Activated CD8-positive, alpha-beta T cell treated with anti-CD3 and anti-CD28 coated beads for 36 hours (primary cell): ENCODE measurements at regions not wholly inside any gene's neighbourhood (a gene's known extent, or its start where the extent isn't known, plus 50 kb on each side); places are given as distances from the start of the nearest gene placed in this dataset.

ENCODE experiments used
- ATAC-seq: fragments of 200-7000 bp; cut with Tn5 transposase; one replicate; pipeline ENCODE4 v1.10.0; 2021; ENCODE audit warnings: mild to moderate bottlenecking, moderate library complexity
- CTCF ChIA-PET: fragments of 350-600 bp; sonication (Branson Sonifier 250); formaldehyde crosslinking; loops from one replicate; lab custom pipeline; 2021; ENCODE audit warnings: antibody characterized with exemption; lab: Charles Lee
- POLR2A ChIA-PET: fragments of 350-600 bp; sonication (Branson Sonifier 250); formaldehyde crosslinking; loops from one replicate; lab custom pipeline; 2021; ENCODE audit warnings: antibody characterized with exemption; lab: Charles Lee
- DNase-seq: peaks from one replicate; pipeline ENCODE4 v3.0.0-alpha.2; 2020
- H3K27ac Mint-ChIP-seq: one replicate; pipeline ENCODE4 v1.8.0; 2021; ENCODE audit warnings: mild to moderate bottlenecking, mixed read lengths
- H3K27me3 Mint-ChIP-seq: one replicate; pipeline ENCODE4 v1.8.0; 2021; ENCODE audit warnings: mixed read lengths
- H3K36me3 Mint-ChIP-seq: one replicate; pipeline ENCODE4 v1.8.0; 2021; ENCODE audit warnings: low read depth, mixed read lengths
- H3K4me1 Mint-ChIP-seq: one replicate; pipeline ENCODE4 v1.8.0; 2021; ENCODE audit warnings: low read depth, mixed read lengths
- H3K4me3 Mint-ChIP-seq: one replicate; pipeline ENCODE4 v1.8.0; 2021; ENCODE audit warnings: mild to moderate bottlenecking, moderate library complexity, mixed read lengths
- H3K9me3 Mint-ChIP-seq: one replicate; pipeline ENCODE4 v1.8.0; 2021; ENCODE audit warnings: mixed read lengths
- CTCF ChIP-seq: fragments of 200-600 bp; IDR thresholded peaks from one replicate; pipeline ENCODE4 v1.8.0; 2022; ENCODE audit warnings: antibody characterized with exemption, mild to moderate bottlenecking
- intact Hi-C: fragments of 100-400 bp; cut with micrococcal nuclease; formaldehyde crosslinking; loops from one replicate; pipeline ENCODE4 v1.10.0; 2022

- Mint-ChIP-seq H3K4me3 (no peak overlapping the region), H3K36me3 (no peaks in the 10 kb centered on the region), H3K27me3 (peaks cover 5% of the 10 kb centered on the region), H3K27ac (no peak overlapping the region), H3K4me1 (no peaks in the 10 kb centered on the region), H3K9me3 (no peaks in the 10 kb centered on the region)
- CTCF ChIA-PET = no interaction called here
- ATAC-seq = no peak
- POLR2A ChIA-PET = no interaction called here
- TF ChIP-seq CTCF = no peak
- intact Hi-C loops = no loop called here
- no peak for DNase-seq
Observed at GRCh38 chr6:147642458-147642857, 134.0 kb downstream of the SAMD5 start.

GRCh38 chr6:147643341-147644200 is 135.1 kb downstream of the SAMD5 start:
- no peak for DNase-seq
- no peaks in the 10 kb centered on the region for H3K9me3 Mint-ChIP-seq

GRCh38 chr6:147648916-147649315 is 140.4 kb downstream of the SAMD5 start:
- Mint-ChIP-seq H3K36me3 (no peaks in the 10 kb centered on the region), H3K9me3 (no peaks in the 10 kb centered on the region), H3K4me3 (no peak overlapping the region), H3K27me3 (peaks cover 2% of the 10 kb centered on the region), H3K27ac (no peak overlapping the region), H3K4me1 (no peaks in the 10 kb centered on the region)
- DNase-seq = no peak
- ChIA-PET POLR2A (no interaction called here), CTCF (no interaction called here)
- intact Hi-C loops = no loop called here
- no peak for ATAC-seq
- TF ChIP-seq CTCF = no peak

More at GRCh38 chr6:147643341-147644200, 135.1 kb downstream of the SAMD5 start:
- POLR2A ChIA-PET = no interaction called here
- TF ChIP-seq CTCF = no peak
- H3K4me1 Mint-ChIP-seq = no peaks in the 10 kb centered on the region
- H3K36me3 Mint-ChIP-seq = no peaks in the 10 kb centered on the region
- intact Hi-C loops = no loop called here
- peaks cover 3% of the 10 kb centered on the region for H3K27me3 Mint-ChIP-seq
- H3K4me3 Mint-ChIP-seq = no peak overlapping the region
- no peak overlapping the region for H3K27ac Mint-ChIP-seq
- ATAC-seq = no peak
- CTCF ChIA-PET = no interaction called here

- Mint-ChIP-seq H3K9me3 (no peaks in the 10 kb centered on the region), H3K27me3 (peaks cover 2% of the 10 kb centered on the region), H3K4me3 (no peak overlapping the region), H3K36me3 (no peaks in the 10 kb centered on the region), H3K4me1 (no peaks in the 10 kb centered on the region), H3K27ac (no peak overlapping the region)
- no peak for ATAC-seq
- no peak for TF ChIP-seq CTCF
- CTCF ChIA-PET = no interaction called here
- POLR2A ChIA-PET = no interaction called here
- intact Hi-C loops = no loop called here
- no peak for DNase-seq
Observed at GRCh38 chr6:147651249-147652063, 143.0 kb downstream of the SAMD5 start.

GRCh38 chr6:147653631-147654030 is 145.1 kb downstream of the SAMD5 start:
- DNase-seq (no peak), ATAC-seq (no peak)
- H3K27me3 Mint-ChIP-seq = peaks cover 2% of the 10 kb centered on the region
- ChIA-PET POLR2A (no interaction called here), CTCF (no interaction called here)
- H3K36me3 Mint-ChIP-seq = no peaks in the 10 kb centered on the region
- intact Hi-C loops = no loop called here
- H3K4me3 Mint-ChIP-seq = no peak overlapping the region
- TF ChIP-seq CTCF = no peak
- H3K4me1 Mint-ChIP-seq = no peaks in the 10 kb centered on the region
- H3K9me3 Mint-ChIP-seq = no peaks in the 10 kb centered on the region
- no peak overlapping the region for H3K27ac Mint-ChIP-seq
